NCI-H460 (cell line): ENCODE measurements at regions not wholly inside any gene's neighbourhood (a gene's known extent, or its start where the extent isn't known, plus 50 kb on each side); places are given as distances from the start of the nearest gene placed in this dataset.
"Not testable (repeated sequence)": the region's sequence is repeated elsewhere in the genome, so short reads cannot be mapped to it uniquely, and the experiment has no call there.

Experiments used
- DNase-seq: peaks from one replicate; pipeline ENCODE4 v3.0.0-alpha.2; 2016; ENCODE audit warnings: low read depth; ENCODE audit errors: extremely low read depth

GRCh38 chr13:47892374-47892773, 108.7 kb downstream of the SUCLA2 start:
- no peak for DNase-seq

GRCh38 chr13:47890146-47890814, 110.8 kb downstream of the SUCLA2 start:
- DNase-seq = no peak

GRCh38 chr13:47886314-47886713, 114.8 kb downstream of the SUCLA2 start:
- DNase-seq = no peak

GRCh38 chr13:47875201-47875600, 125.9 kb downstream of the SUCLA2 start:
- no peak for DNase-seq

GRCh38 chr13:47873987-47874386, 127.1 kb downstream of the SUCLA2 start:
- DNase-seq = not testable (repeated sequence)

- DNase-seq = not testable (repeated sequence)
Measured at GRCh38 chr13:47873319-47873718, 127.8 kb downstream of the SUCLA2 start.

- no peak for DNase-seq
Measured at GRCh38 chr13:47869776-47870175, 131.3 kb downstream of the SUCLA2 start.

- DNase-seq = no peak
Measured at GRCh38 chr13:47865883-47866282, 135.2 kb downstream of the SUCLA2 start.

GRCh38 chr13:47862841-47863240, 138.2 kb downstream of the SUCLA2 start:
- DNase-seq = no peak

GRCh38 chr13:47859165-47859564, 141.9 kb downstream of the SUCLA2 start:
- DNase-seq = no peak

GRCh38 chr13:47858042-47859025, 142.7 kb downstream of the SUCLA2 start:
- DNase-seq = no peak

- no peak for DNase-seq
Measured at GRCh38 chr13:47853236-47853635, 147.8 kb downstream of the SUCLA2 start.

- DNase-seq = no peak
Measured at GRCh38 chr13:47846886-47847285, 154.2 kb downstream of the SUCLA2 start.

GRCh38 chr13:47845981-47846380, 155.1 kb downstream of the SUCLA2 start:
- DNase-seq = no peak

GRCh38 chr13:47843005-47843404, 158.1 kb downstream of the SUCLA2 start:
- DNase-seq = no peak

GRCh38 chr13:47841151-47841550, 159.9 kb downstream of the SUCLA2 start:
- no peak for DNase-seq

GRCh38 chr13:47837906-47838305, 163.2 kb downstream of the SUCLA2 start:
- no peak for DNase-seq

GRCh38 chr13:47837104-47837880, 163.8 kb downstream of the SUCLA2 start:
- DNase-seq = no peak

GRCh38 chr13:47835470-47836228, 165.4 kb downstream of the SUCLA2 start:
- DNase-seq = no peak

- no peak for DNase-seq
Measured at GRCh38 chr13:47832458-47832972, 168.6 kb downstream of the SUCLA2 start.
